HEK293 (cell line): ENCODE measurements at regions not wholly inside any gene's neighbourhood (a gene's known extent, or its start where the extent isn't known, plus 50 kb on each side); places are given as distances from the start of the nearest gene placed in this dataset.
"Not testable (repeated sequence)": the region's sequence is repeated elsewhere in the genome, so short reads cannot be mapped to it uniquely, and the experiment has no call there.

Experiments
- CTCF ChIP-seq: fragments of 450-650 bp; formaldehyde crosslinking; IDR thresholded peaks from 2 replicates; pipeline ENCODE4 v1.5.1; 2016; ENCODE audit warnings: missing biosample characterization, missing genetic modification characterization
- HOXA7 ChIP-seq: sonication (generic); formaldehyde crosslinking; IDR thresholded peaks from 2 replicates; pipeline ENCODE4 v1.8.1; 2022; ENCODE audit warnings: missing genetic modification reagents, borderline replicate concordance
- ZBTB8A ChIP-seq: fragments of 450-650 bp; formaldehyde crosslinking; IDR thresholded peaks from 2 replicates; pipeline ENCODE4 v1.5.1; 2016; ENCODE audit warnings: missing biosample characterization, missing genetic modification characterization
- ZFP37 ChIP-seq: fragments of 450-650 bp; formaldehyde crosslinking; IDR thresholded peaks from 2 replicates; pipeline ENCODE4 v1.5.1; 2016; ENCODE audit warnings: missing biosample characterization, missing genetic modification characterization

GRCh38 chr22:34683031-34683430 lies 382.9 kb upstream of the ISX start:
- not testable (repeated sequence) for TF ChIP-seq ZBTB8A (tag by site-specific recombination); ZFP37 (tag by site-specific recombination); HOXA7 (CRISPR knock-in tag); CTCF (tag by site-specific recombination)
